Endothelial cell of umbilical vein (primary cell): ENCODE measurements at regions not wholly inside any gene's neighbourhood (a gene's known extent, or its start where the extent isn't known, plus 50 kb on each side); places are given as distances from the start of the nearest gene placed in this dataset.

ENCODE experiments used
- BruUV-seq: library from RNA; stranded (reverse); fragments of 400-500 nt; replicated peaks from 2 replicates; lab custom pipeline; 2021; lab: Mats Ljungman, UMichigan
- CTCF ChIA-PET: fragments of 300-600, 350-600 bp; sonication (Branson Sonifier 250); formaldehyde crosslinking; loops from one replicate; lab custom pipeline; 2021; ENCODE audit warnings: antibody characterized with exemption, inconsistent platforms; lab: Charles Lee
- POLR2A ChIA-PET: fragments of 300-600, 350-600 bp; sonication (Branson Sonifier 250); formaldehyde crosslinking; loops from one replicate; lab custom pipeline; 2021; ENCODE audit warnings: antibody characterized with exemption, inconsistent platforms; lab: Charles Lee
- DNase-seq: peaks from one replicate; pipeline ENCODE4 v3.0.0-alpha.2; 2011; ENCODE audit warnings: low read depth, low spot score
- FAIRE-seq: peaks from 2 replicates; lab custom pipeline; 2011; peaks lifted over from hg19 to GRCh38; lab: Jason Lieb, UNC
- H2AFZ ChIP-seq: 2 replicates; pipeline ENCODE4 v1.6.0; 2012; ENCODE audit warnings: low read depth, low read length, control low read depth, inconsistent platforms
- H3K27ac ChIP-seq: 2 replicates; pipeline ENCODE4 v1.5.1; 2011; ENCODE audit warnings: low read depth, mild to moderate bottlenecking, control low read depth, low read length, moderate library complexity; ENCODE audit not compliant: insufficient read depth
- H3K27me3 ChIP-seq, 2 experiments: 2 replicates each; pipeline versions ENCODE4 v1.6.0 to v1.6.1; 2011; ENCODE audit warnings: low read length in 2 of 2, mixed read lengths in 1 of 2; ENCODE audit not compliant: control insufficient read depth in 2 of 2, insufficient read depth in 2 of 2
- H3K36me3 ChIP-seq, 2 experiments: 2 replicates in 1 of 2; 3 replicates in 1 of 2; pipeline ENCODE4 v1.5.1; 2011; ENCODE audit warnings: low read length in 2 of 2, mild to moderate bottlenecking in 1 of 2, moderate library complexity in 1 of 2; ENCODE audit not compliant: control insufficient read depth in 2 of 2, insufficient read depth in 2 of 2; ENCODE audit errors: extremely low read depth in 1 of 2
- H3K4me1 ChIP-seq: 3 replicates; pipeline ENCODE4 v1.5.1; 2011; ENCODE audit warnings: mild to moderate bottlenecking, low read length; ENCODE audit not compliant: control insufficient read depth, insufficient read depth; ENCODE audit errors: extremely low read depth
- H3K4me2 ChIP-seq: 2 replicates; pipeline ENCODE4 v1.6.1; 2011; ENCODE audit warnings: low read length, control low read depth, mixed read lengths; ENCODE audit not compliant: insufficient read depth
- H3K4me3 ChIP-seq, 3 experiments: fragments of 200-600 bp in 1 of 3; sonication (generic), shearing (Covaris generic) in 1 of 3; replicated peaks in 1 of 3; 2 replicates each; pipeline ENCODE4 v1.5.1; 2011 to 2016; ENCODE audit warnings: control low read depth in 3 of 3, low read length in 3 of 3, mild to moderate bottlenecking in 2 of 3, inconsistent platforms in 1 of 3, low read depth in 1 of 3, moderate library complexity in 1 of 3; ENCODE audit not compliant: insufficient read depth in 1 of 3
- H3K79me2 ChIP-seq: 2 replicates; pipeline ENCODE4 v1.6.0; 2012; ENCODE audit warnings: low read length, inconsistent platforms; ENCODE audit not compliant: control insufficient read depth, insufficient read depth
- H3K9ac ChIP-seq: replicated peaks from 2 replicates; pipeline ENCODE3; 2011; ENCODE audit warnings: low read length, control low read depth; ENCODE audit not compliant: insufficient read depth; ENCODE audit errors: extremely low read depth
- H3K9me1 ChIP-seq: replicated peaks from 3 replicates; pipeline ENCODE4 v1.6.0; 2011; ENCODE audit warnings: mild to moderate bottlenecking, low read length; ENCODE audit not compliant: control insufficient read depth, insufficient read depth; ENCODE audit errors: extremely low read depth
- H3K9me3 ChIP-seq: replicated peaks from 2 replicates; pipeline ENCODE4 v1.5.1; 2012; ENCODE audit warnings: low read length, inconsistent platforms; ENCODE audit not compliant: control insufficient read depth, insufficient read depth
- H4K20me1 ChIP-seq: replicated peaks from 2 replicates; pipeline ENCODE3; 2011; ENCODE audit warnings: mild to moderate bottlenecking, low read length; ENCODE audit not compliant: control insufficient read depth, insufficient read depth; ENCODE audit errors: extremely low read depth
- CTCF ChIP-seq, 2 donors: IDR thresholded peaks; 1 replicate in 1 of 2; 2 replicates in 1 of 2; pipeline ENCODE4 v1.5.1; 2011; ENCODE audit warnings: low read length in 2 of 2, mild to moderate bottlenecking in 2 of 2, moderate library complexity in 2 of 2, control low read depth in 1 of 2, inconsistent platforms in 1 of 2, low read depth in 1 of 2; ENCODE audit not compliant: insufficient read depth in 1 of 2; ENCODE audit errors: extremely low read depth in 1 of 2
- EZH2 ChIP-seq: IDR thresholded peaks from 2 replicates; pipeline ENCODE4 v1.6.1; 2012; ENCODE audit warnings: borderline replicate concordance, low read depth, mild to moderate bottlenecking, moderate library complexity, low read length, inconsistent platforms; ENCODE audit not compliant: severe bottlenecking
- FOS ChIP-seq: IDR thresholded peaks from 2 replicates; pipeline ENCODE4 v1.6.1; 2011; ENCODE audit warnings: mild to moderate bottlenecking, low read length, moderate library complexity, borderline replicate concordance; ENCODE audit not compliant: insufficient read depth
- GATA2 ChIP-seq: IDR thresholded peaks from 2 replicates; pipeline ENCODE4 v1.7.0; 2011; ENCODE audit warnings: low read depth, mild to moderate bottlenecking, moderate library complexity, mixed read lengths, low read length; ENCODE audit not compliant: insufficient read length, insufficient read depth
- JUN ChIP-seq: IDR thresholded peaks from 2 replicates; pipeline ENCODE4 v1.6.1; 2011; ENCODE audit warnings: borderline replicate concordance, low read depth; ENCODE audit not compliant: insufficient read length, insufficient read depth
- MAX ChIP-seq: IDR thresholded peaks from 2 replicates; pipeline ENCODE4 v1.6.1; 2011; ENCODE audit not compliant: insufficient read depth, insufficient read length
- MYC ChIP-seq: IDR thresholded peaks from one replicate; pipeline ENCODE4 v1.6.1; 2011; ENCODE audit warnings: mild to moderate bottlenecking, low read depth, low read length
- POLR2A ChIP-seq: IDR thresholded peaks from 2 replicates; pipeline ENCODE4 v1.6.1; 2012; ENCODE audit warnings: low read depth, mild to moderate bottlenecking, control low read depth, low read length
- POLR2AphosphoS5 ChIP-seq: IDR thresholded peaks from 2 replicates; pipeline ENCODE4 v1.6.1; 2012; ENCODE audit warnings: low read depth, mild to moderate bottlenecking, control low read depth, low read length, moderate library complexity; ENCODE audit not compliant: insufficient read depth
- dilution Hi-C: fragments of 300-500 bp; cut with MboI; formaldehyde crosslinking; loops from one replicate; pipeline ENCODE4 v1.15.0; 2019; ENCODE audit warnings: low sequenced_read_pairs; ENCODE audit not compliant: extremely low pct_ligation_motif_present
- intact Hi-C: fragments of 100-400 bp; cut with micrococcal nuclease; formaldehyde crosslinking; loops from one replicate; pipeline ENCODE4 v1.10.0; 2022

- Histone ChIP-seq H3K4me2 (no peak overlapping the region), H3K27ac (no peak overlapping the region), H3K36me3 (no peaks in the 10 kb centered on the region), H2AFZ (no peak overlapping the region), H3K9me3 (no peaks in the 10 kb centered on the region), H3K79me2 (no peaks in the 10 kb centered on the region), H3K27me3 (no peaks in the 10 kb centered on the region), H4K20me1 (no peaks in the 10 kb centered on the region), H3K4me1 (no peaks in the 10 kb centered on the region), H3K9ac (no peak overlapping the region), H3K9me1 (no peaks in the 10 kb centered on the region), H3K4me3 (no peak overlapping the region)
- FAIRE-seq (no peak), DNase-seq (no peak)
- TF ChIP-seq EZH2 (no peak), JUN (no peak), POLR2AphosphoS5 (no peak), POLR2A (no peak), GATA2 (no peak), FOS (no peak), CTCF (IDR thresholded peaks at IDR 0.05; ENCODE audit: extremely low read depth in 1 of 2, insufficient read depth in 1 of 2, low read depth in 1 of 2, low read length in 2 of 2) (no peak), MYC (no peak), MAX (no peak)
- no TSS peak for BruUV-seq
- ChIA-PET POLR2A (no interaction called here), CTCF (no interaction called here)
- dilution Hi-C loops (no loop called here), intact Hi-C loops (no loop called here)
These were observed 852.1 kb upstream of the SEMA6D start for GRCh38 chr15:46865155-46865554.
